ENCODE measurements at regions not wholly inside any gene's neighbourhood (a gene's known extent, or its start where the extent isn't known, plus 50 kb on each side); places are given as distances from the start of the nearest gene placed in this dataset.
"Not testable (repeated sequence)": the region's sequence is repeated elsewhere in the genome, so short reads cannot be mapped to it uniquely, and the experiment has no call there.

- no peak overlapping the region for H3K4me3 ChIP-seq (ENCODE audit: low read depth, low read length)
- TF ChIP-seq CTCF (IDR thresholded peaks at IDR 0.05; ENCODE audit: low read depth, low read length), result no peak
These were observed 206.5 kb upstream of the ZSWIM2 start for GRCh38 chr2:187055463-187055862.

- no peak for TF ChIP-seq CTCF (IDR thresholded peaks at IDR 0.05; ENCODE audit: low read depth, low read length)
- no peak overlapping the region for H3K4me3 ChIP-seq (ENCODE audit: low read depth, low read length)
These were observed 205.7 kb upstream of the ZSWIM2 start for GRCh38 chr2:187054501-187055319.

GRCh38 chr2:187051350-187051749, 202.4 kb upstream of the ZSWIM2 start:
- no peak for TF ChIP-seq CTCF (IDR thresholded peaks at IDR 0.05; ENCODE audit: low read depth, low read length)

DNA sequence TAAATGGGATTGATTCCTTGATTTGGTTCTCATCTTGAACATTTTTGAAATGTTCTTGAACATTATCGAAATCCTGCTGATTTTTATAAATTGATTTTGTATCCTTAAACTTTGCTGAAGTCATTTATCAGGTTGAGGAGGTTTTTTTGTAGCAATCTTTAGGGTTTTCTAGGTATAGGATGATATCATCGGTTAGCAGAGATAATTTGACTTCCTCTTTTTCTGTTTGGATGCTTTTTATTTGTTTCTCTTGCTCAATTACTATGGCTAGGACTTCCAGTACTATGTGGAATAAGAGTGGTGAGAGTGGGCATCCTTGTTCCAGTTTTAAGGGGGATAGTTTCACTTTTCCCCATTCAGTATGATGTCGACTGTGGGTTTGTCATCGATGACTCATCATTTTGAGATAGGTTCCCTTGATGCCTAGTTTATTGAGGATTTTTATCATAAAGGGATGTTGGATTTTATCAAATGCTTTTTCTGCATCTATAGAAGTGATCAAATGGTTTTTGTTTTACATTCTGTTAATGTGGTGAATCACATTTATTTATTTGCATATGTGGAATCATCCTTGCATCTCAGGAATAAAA, 201.5 kb upstream of the ZSWIM2 start:
- no peak for TF ChIP-seq CTCF (IDR thresholded peaks at IDR 0.05; ENCODE audit: low read depth, low read length)
- H3K4me3 ChIP-seq (ENCODE audit: low read depth, low read length), result no peak overlapping the region

More at GRCh38 chr2:187051350-187051749, 202.4 kb upstream of the ZSWIM2 start:
- H3K4me3 ChIP-seq (ENCODE audit: low read depth, low read length), result no peak overlapping the region

DNA sequence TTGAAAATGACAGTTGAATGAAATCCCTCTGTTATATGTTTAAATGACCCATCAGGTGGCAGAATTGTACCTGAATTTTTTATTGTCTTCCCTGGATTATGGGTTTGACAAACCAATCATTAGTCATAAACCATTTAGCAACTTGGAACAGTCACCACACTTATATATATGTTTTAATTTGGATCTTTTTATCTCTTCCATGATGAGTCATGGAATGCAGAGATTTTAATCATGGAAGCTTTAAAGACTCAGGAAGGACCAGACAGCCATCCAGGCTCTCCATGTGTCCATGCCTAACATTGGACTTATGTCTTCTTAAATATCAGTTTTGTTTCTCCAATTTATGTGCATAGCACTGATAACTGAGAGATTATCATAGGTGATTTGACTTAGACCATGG, 188.3 kb upstream of the ZSWIM2 start:
- no peak overlapping the region for H3K4me3 ChIP-seq (ENCODE audit: low read depth, low read length)
- TF ChIP-seq CTCF (IDR thresholded peaks at IDR 0.05; ENCODE audit: low read depth, low read length), result no peak

DNA sequence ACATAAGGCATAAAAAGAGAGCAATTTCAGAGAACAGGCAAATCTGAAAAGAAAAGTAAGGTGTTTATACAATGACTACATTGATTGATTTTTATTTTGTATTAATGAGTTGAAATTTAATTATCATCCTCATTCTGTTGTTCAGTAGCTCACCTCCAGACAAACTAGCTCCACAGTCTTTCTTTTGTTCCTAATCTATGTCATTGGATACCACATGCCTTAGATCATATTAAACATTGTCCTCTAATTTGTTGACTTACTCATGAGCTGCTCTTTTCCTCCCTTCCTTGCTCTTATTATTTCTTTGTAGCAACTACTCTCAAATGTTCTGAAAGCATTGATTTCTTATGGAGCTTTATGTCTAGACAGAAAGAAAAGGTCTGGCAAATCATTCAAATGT, 185.5 kb upstream of the ZSWIM2 start:
- no peak overlapping the region for H3K4me3 ChIP-seq (ENCODE audit: low read depth, low read length)
- no peak for TF ChIP-seq CTCF (IDR thresholded peaks at IDR 0.05; ENCODE audit: low read depth, low read length)

DNA sequence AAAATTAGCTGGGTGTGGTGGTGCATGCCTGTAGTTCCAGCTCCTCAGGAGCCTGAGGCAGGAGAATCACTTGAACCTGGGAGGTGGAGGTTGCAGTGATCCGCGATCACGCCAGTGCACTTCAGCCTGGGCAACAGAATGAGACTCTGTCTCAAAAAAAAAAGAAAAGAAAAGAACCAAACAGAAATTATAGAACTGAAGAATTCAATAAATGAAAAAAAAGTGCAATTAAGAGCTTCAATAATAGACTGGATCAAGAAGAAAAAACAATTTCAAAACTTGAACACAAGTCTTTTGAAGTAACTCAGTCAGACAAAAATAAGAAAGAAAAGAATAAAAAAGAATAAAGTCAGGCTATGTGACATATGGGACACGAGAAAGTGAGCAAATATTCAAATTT, 175.8 kb upstream of the ZSWIM2 start:
- no peak overlapping the region for H3K4me3 ChIP-seq (ENCODE audit: low read depth, low read length)
- no peak for TF ChIP-seq CTCF (IDR thresholded peaks at IDR 0.05; ENCODE audit: low read depth, low read length)

GRCh38 chr2:187023996-187024395, 175.0 kb upstream of the ZSWIM2 start:
- H3K4me3 ChIP-seq (ENCODE audit: low read depth, low read length), result not testable (repeated sequence)
